Stimulated activated CD8-positive, alpha-beta memory T cell treated with anti-CD3 and anti-CD28 coated beads, Interleukin-4, amount 100 ng/mL, for 48 hours (primary cell): ENCODE measurements at regions not wholly inside any gene's neighbourhood (a gene's known extent, or its start where the extent isn't known, plus 50 kb on each side); places are given as distances from the start of the nearest gene placed in this dataset.
A peak's percentile ranks its signal among the peaks of the same experiment; 100 is the strongest.

Source experiments
- DNase-seq: peaks from one replicate; pipeline ENCODE4 v3.0.0-alpha.2; 2020

DNA sequence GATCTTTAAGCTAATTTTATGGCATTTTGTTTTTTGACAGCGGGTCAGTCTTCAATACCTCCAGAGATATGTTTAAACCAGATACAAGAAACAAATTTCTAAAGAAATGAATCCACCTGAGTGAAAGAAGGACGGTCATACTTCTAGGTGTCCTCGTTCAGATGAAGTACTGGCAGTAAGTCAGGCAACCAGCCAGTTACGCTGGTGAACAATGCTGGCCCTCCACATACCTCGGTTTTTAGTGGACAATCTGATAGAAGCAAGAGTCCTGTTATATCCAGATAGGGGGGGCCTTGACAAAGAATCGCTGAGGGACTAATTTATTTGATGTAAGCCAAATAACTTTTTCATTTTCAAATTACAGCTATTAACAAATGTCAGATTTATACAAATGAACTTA is 266.4 kb upstream of the KLF14 start:
- DNase-seq, result no peak

GRCh38 chr7:131000873-131001272 is 266.9 kb upstream of the KLF14 start:
- DNase-seq, result no peak

DNA sequence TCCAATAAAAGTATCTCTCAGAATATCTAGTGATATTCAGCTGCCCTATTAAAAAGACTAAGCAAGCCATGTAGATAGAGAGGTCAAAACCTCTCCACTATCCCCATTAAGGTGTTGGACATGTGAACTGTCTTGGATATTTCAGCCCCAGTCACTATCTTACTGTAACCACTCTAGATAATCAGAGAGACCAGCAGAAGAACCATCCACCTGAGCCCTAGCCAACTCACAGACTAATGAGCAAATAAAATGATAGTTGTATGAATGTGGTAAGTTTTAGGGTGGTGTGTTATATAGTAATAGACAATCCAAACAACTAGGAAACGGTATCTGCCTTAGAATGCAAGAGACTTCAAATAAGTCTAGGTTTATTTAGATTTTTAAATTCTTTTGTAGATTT is 268.6 kb upstream of the KLF14 start:
- no peak for DNase-seq

DNA sequence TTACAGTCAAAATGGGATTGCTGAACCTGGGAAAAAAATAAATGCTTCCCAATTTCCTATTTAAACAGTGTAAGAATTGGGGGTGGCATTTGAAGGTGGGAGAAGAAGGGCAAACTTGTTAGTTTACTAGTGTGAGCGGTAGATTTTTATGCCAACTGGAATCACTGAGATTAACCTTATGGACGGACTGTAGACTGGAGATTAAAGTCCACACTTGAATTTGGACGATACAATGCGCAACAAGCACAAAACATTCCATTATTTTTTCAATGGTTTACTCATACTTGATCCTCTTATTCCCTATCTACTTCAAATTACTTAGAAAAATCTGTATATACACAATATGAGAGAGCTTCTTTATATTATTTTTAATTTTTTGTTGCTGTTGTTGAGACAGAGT is 269.6 kb upstream of the KLF14 start:
- DNase-seq, result no peak

GRCh38 chr7:131004371-131004770 is 270.4 kb upstream of the KLF14 start:
- DNase-seq, result no peak

GRCh38 chr7:131007439-131008330 is 273.7 kb upstream of the KLF14 start:
- peak; percentile 72 for DNase-seq

- peak; percentile 31 for DNase-seq
Observed at GRCh38 chr7:131008840-131009711, 275.1 kb upstream of the KLF14 start.

GRCh38 chr7:131010029-131010716 is 276.2 kb upstream of the KLF14 start:
- peak; percentile 34 for DNase-seq

- peak; percentile 21 for DNase-seq
Observed at GRCh38 chr7:131010717-131011431, 276.9 kb upstream of the KLF14 start.

DNA sequence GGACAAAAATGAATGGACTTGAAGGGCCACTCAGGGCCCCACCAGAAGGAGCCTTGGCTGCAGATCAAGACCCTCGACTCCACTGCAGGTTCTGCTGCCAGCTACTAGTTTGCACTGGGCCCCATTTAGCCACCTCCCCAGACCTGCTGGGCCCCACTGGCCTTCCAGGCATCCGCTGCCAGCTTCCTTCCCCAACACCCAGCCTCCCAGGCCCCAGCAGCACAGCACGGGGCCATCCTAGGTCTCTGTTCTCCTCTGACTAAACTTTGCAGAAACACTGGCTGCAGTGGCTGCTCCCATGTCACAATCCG is 277.4 kb upstream of the KLF14 start:
- DNase-seq, result peak; percentile 55

DNA sequence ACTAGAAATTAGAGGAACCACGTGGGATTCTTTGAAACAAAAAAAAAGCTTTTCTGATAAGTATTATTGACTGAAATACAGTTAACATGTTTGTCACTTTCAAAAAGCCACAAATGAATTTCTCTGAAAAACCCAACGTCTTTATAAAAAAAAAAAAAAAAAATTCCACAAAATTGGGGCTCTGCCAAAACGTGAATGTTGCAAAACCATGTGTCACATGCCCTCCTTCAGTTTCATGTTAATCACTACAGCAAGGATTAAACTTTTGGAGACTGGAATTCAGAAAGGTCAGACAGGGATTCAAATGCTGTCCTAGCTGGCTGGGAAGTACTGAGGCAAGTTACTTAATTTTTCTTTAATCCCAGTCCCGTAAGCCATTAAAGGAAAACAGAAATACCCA is 278.0 kb upstream of the KLF14 start:
- peak; percentile 24 for DNase-seq

GRCh38 chr7:131012477-131013031 is 278.5 kb upstream of the KLF14 start:
- no peak for DNase-seq

DNA sequence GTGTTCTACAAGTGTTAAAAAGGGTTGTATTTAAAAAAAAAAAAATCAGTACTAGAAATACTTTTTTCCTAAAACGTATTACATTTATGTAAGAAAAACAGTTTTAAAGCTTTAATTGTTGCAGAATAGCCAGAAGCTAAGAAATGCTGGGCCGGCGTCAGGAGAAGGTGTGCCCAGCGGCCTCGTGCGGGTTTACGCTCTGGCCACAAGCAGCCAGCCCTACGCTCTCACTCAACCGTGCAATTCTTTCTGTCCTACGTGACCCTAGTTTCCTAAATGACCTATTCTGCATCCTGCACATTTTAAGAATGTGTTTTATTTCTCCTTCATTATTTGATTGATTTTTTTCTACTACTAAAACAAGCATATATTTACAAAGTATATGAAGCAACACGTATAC is 279.7 kb upstream of the KLF14 start:
- DNase-seq, result peak; percentile 21

GRCh38 chr7:131014906-131015656 is 281.1 kb upstream of the KLF14 start:
- peak; percentile 18 for DNase-seq

- peak; percentile 21 for DNase-seq
Observed at GRCh38 chr7:131015657-131015958, 281.6 kb upstream of the KLF14 start.

- DNase-seq, result no peak
Observed at GRCh38 chr7:131016230-131016629, 282.2 kb upstream of the KLF14 start.

- no peak for DNase-seq
Observed at GRCh38 chr7:131019351-131019750, 285.3 kb upstream of the KLF14 start.

GRCh38 chr7:131020759-131021261 is 286.8 kb upstream of the KLF14 start:
- no peak for DNase-seq

GRCh38 chr7:131021460-131021859 is 287.5 kb upstream of the KLF14 start:
- DNase-seq, result no peak

GRCh38 chr7:131021902-131022301 is 287.9 kb upstream of the KLF14 start:
- DNase-seq, result no peak

GRCh38 chr7:131026297-131027000 is 292.4 kb upstream of the KLF14 start:
- no peak for DNase-seq
